ENCODE measurements at regions not wholly inside any gene's neighbourhood (a gene's known extent, or its start where the extent isn't known, plus 50 kb on each side); places are given as distances from the start of the nearest gene placed in this dataset.

- DNase-seq (ENCODE audit: low read depth) = no peak
Measured at GRCh38 chr19:28471731-28472510, 741.0 kb downstream of the UQCRFS1 start.

GRCh38 chr19:28469544-28469943 lies 743.4 kb downstream of the UQCRFS1 start:
- DNase-seq (ENCODE audit: low read depth) = no peak

GRCh38 chr19:28468701-28469459 lies 744.1 kb downstream of the UQCRFS1 start:
- DNase-seq (ENCODE audit: low read depth) = peak; percentile 42

- peak; percentile 47 for DNase-seq (ENCODE audit: low read depth)
Measured at GRCh38 chr19:28466107-28467045, 746.6 kb downstream of the UQCRFS1 start.

GRCh38 chr19:28465371-28466086 lies 747.4 kb downstream of the UQCRFS1 start:
- DNase-seq (ENCODE audit: low read depth) = peak; percentile 55

GRCh38 chr19:28463493-28464053 lies 749.4 kb downstream of the UQCRFS1 start:
- DNase-seq (ENCODE audit: low read depth) = no peak

GRCh38 chr19:28457620-28458019 lies 755.3 kb downstream of the UQCRFS1 start:
- no peak for DNase-seq (ENCODE audit: low read depth)

- DNase-seq (ENCODE audit: low read depth) = no peak
Measured at GRCh38 chr19:28456708-28457320, 756.1 kb downstream of the UQCRFS1 start.

- no peak for DNase-seq (ENCODE audit: low read depth)
Measured at GRCh38 chr19:28456252-28456651, 756.7 kb downstream of the UQCRFS1 start.

GRCh38 chr19:28454083-28454482 lies 758.9 kb downstream of the UQCRFS1 start:
- DNase-seq (ENCODE audit: low read depth) = peak; percentile 1

- DNase-seq (ENCODE audit: low read depth) = no peak
Measured at GRCh38 chr19:28453420-28453819, 759.5 kb downstream of the UQCRFS1 start.

GRCh38 chr19:28449803-28450202 lies 763.1 kb downstream of the UQCRFS1 start:
- no peak for DNase-seq (ENCODE audit: low read depth)

- no peak for DNase-seq (ENCODE audit: low read depth)
Measured at GRCh38 chr19:28446511-28446910, 766.4 kb downstream of the UQCRFS1 start.

- no peak for DNase-seq (ENCODE audit: low read depth)
Measured at GRCh38 chr19:28445826-28446225, 767.1 kb downstream of the UQCRFS1 start.

- DNase-seq (ENCODE audit: low read depth) = no peak
Measured at GRCh38 chr19:28444362-28444761, 768.6 kb downstream of the UQCRFS1 start.

GRCh38 chr19:28443361-28443760 lies 769.6 kb downstream of the UQCRFS1 start:
- no peak for DNase-seq (ENCODE audit: low read depth)

GRCh38 chr19:28437390-28438346 lies 775.3 kb downstream of the UQCRFS1 start:
- no peak for DNase-seq (ENCODE audit: low read depth)

GRCh38 chr19:28436320-28436719 lies 776.6 kb downstream of the UQCRFS1 start:
- no peak for DNase-seq (ENCODE audit: low read depth)

- no peak for DNase-seq (ENCODE audit: low read depth)
Measured at GRCh38 chr19:28435551-28436271, 777.2 kb downstream of the UQCRFS1 start.

Data from ELR (cell line).